BE2C (cell line): ENCODE measurements at regions not wholly inside any gene's neighbourhood (a gene's known extent, or its start where the extent isn't known, plus 50 kb on each side); places are given as distances from the start of the nearest gene placed in this dataset.
"Not testable (repeated sequence)": the region's sequence is repeated elsewhere in the genome, so short reads cannot be mapped to it uniquely, and the experiment has no call there.

ENCODE experiments used
- DNase-seq: peaks from one replicate; pipeline ENCODE4 v3.0.0-alpha.2; 2020
- H3K27me3 ChIP-seq: fragments of 250-450 bp; sonication (Bioruptor Pico); 2 replicates; pipeline ENCODE4 v1.5.1; 2020; ENCODE audit warnings: mild to moderate bottlenecking
- H3K36me3 ChIP-seq: fragments of 250-450 bp; sonication (Bioruptor Pico); 2 replicates; pipeline ENCODE4 v1.5.1; 2020; ENCODE audit warnings: mild to moderate bottlenecking
- H3K4me1 ChIP-seq: fragments of 250-450 bp; sonication (Bioruptor Pico); 2 replicates; pipeline ENCODE4 v1.5.1; 2020
- H3K4me3 ChIP-seq: 2 replicates; pipeline ENCODE4 v1.5.1; 2011; ENCODE audit warnings: low read depth, low read length
- H3K9me3 ChIP-seq: fragments of 250-450 bp; sonication (Bioruptor Pico); 2 replicates; pipeline ENCODE4 v1.5.1; 2020
- TF ChIP-seq, protein P1 (sequence below): IDR thresholded peaks from 2 replicates; pipeline ENCODE4 v1.5.1; 2012; ENCODE audit warnings: mild to moderate bottlenecking, low read depth, low read length

DNA sequence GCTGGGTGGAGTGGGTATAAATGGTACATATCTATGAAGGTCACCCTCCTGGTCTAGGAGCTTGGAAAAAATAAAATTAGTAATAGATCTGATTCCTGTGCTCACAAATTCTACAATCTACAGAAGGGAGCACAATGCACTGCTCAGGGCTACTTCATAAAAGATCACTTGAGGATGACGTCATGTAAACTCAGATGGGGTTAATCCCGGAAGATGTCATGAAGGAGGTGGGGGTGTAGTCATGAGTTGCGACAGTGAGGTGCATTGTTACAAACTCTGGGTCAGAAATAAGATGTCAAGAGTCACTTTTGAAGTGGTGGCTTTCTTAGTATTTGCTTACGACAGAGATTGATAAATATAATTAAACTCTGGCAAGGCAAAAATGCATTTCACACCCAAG, 68.2 kb downstream of the LHX9 start:
- TF ChIP-seq, protein P1, sequence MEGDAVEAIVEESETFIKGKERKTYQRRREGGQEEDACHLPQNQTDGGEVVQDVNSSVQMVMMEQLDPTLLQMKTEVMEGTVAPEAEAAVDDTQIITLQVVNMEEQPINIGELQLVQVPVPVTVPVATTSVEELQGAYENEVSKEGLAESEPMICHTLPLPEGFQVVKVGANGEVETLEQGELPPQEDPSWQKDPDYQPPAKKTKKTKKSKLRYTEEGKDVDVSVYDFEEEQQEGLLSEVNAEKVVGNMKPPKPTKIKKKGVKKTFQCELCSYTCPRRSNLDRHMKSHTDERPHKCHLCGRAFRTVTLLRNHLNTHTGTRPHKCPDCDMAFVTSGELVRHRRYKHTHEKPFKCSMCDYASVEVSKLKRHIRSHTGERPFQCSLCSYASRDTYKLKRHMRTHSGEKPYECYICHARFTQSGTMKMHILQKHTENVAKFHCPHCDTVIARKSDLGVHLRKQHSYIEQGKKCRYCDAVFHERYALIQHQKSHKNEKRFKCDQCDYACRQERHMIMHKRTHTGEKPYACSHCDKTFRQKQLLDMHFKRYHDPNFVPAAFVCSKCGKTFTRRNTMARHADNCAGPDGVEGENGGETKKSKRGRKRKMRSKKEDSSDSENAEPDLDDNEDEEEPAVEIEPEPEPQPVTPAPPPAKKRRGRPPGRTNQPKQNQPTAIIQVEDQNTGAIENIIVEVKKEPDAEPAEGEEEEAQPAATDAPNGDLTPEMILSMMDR, result no peak
- no peak for DNase-seq
- no peaks in the 10 kb centered on the region for H3K36me3 ChIP-seq
- no peaks in the 10 kb centered on the region for H3K9me3 ChIP-seq
- H3K27me3 ChIP-seq, result no peaks in the 10 kb centered on the region
- H3K4me3 ChIP-seq, result no peak overlapping the region
- H3K4me1 ChIP-seq, result no peaks in the 10 kb centered on the region

DNA sequence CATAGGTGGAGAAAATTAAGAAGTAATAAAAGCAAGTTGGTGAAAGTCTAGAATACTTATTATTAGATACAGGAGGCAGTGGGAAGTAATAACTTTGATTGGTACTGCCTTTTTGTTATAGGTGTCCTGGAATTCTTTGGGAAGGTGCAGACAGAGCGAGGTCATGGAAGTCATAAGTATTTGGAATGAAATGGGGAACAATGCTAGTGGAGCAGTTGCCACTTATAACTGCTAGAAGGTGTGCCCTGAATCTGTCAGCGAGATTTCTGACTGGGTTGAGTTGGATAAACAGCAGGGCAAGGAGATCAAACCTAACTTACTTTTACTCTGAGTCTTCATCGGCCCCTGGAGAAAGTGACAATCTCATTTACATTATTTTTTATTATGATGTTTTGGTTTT, 69.6 kb downstream of the LHX9 start:
- Histone ChIP-seq H3K9me3 (no peaks in the 10 kb centered on the region), H3K36me3 (no peaks in the 10 kb centered on the region), H3K4me1 (peaks cover under 1% of the 10 kb centered on the region; the same call in 1 of the 2 replicates), H3K27me3 (no peaks in the 10 kb centered on the region), H3K4me3 (no peak overlapping the region)
- DNase-seq, result no peak
- TF ChIP-seq, protein P1, result no peak

DNA sequence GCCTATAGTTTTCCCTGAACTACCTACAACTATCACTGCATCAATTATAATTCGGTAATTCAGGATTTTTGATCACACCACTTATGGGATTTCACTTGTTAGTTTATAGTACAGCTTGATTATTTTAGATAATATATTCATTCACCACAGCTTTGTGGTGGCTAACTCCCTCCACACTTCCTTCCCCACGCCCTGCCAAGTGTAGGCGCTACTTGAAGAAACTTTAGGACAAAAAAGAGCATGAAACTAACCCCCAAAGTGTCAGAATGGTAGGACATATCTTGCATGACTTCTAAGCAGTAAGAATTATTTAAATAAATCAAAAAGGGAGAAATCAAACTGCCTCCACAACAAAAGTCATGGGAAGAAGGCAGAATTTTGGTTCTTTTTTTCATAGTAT, 70.1 kb downstream of the LHX9 start:
- H3K36me3 ChIP-seq, result no peaks in the 10 kb centered on the region
- H3K27me3 ChIP-seq, result no peaks in the 10 kb centered on the region
- no peaks in the 10 kb centered on the region for H3K9me3 ChIP-seq
- no peak for DNase-seq
- H3K4me3 ChIP-seq, result no peak overlapping the region
- peaks cover 3% of the 10 kb centered on the region; the same call in 1 of the 2 replicates for H3K4me1 ChIP-seq
- TF ChIP-seq, protein P1, result no peak

DNA sequence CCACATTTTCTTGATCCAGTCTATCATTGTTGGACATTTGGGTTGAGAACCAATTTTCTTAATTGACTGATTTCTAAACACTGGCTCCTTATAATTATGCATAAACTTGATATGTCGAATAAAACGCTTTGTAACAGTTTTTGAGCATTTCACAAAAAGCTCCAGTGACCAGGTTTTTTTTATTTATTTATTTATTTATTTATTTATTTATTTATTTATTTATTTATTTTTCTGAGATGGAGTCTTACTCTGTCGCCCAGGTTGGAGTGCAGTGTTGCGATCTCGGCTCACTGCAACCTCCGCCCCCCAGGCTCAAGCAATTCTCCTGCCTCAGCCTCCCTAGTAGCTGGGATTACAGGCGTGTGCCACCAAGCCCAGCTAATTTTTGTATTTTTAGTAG, 71.4 kb downstream of the LHX9 start:
- not testable (repeated sequence) for H3K4me1 ChIP-seq, DNase-seq, H3K36me3 ChIP-seq, H3K9me3 ChIP-seq, H3K4me3 ChIP-seq, H3K27me3 ChIP-seq

DNA sequence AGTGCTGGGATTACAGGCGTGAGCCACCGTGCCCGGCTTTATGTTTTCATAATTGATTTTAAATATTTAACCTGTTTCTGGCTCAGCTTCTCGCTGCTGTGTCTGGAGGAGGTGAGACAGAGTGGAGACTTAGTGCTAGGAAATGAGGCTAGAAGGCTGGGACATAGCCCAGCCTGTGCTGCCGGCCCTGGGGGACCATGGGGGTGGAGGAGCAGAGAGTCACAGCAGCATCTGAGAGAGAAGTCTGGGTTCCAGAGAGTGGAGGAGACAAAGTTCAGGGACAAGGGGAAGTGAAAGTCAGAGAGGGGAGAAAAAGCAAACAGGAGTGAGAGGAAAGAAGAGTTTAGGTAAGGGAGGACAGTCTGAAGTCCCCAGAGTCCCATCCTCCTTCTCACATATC, 71.9 kb downstream of the LHX9 start:
- TF ChIP-seq, protein P1, result no peak
- no peak for DNase-seq
- H3K27me3 ChIP-seq, result no peaks in the 10 kb centered on the region
- H3K36me3 ChIP-seq, result no peaks in the 10 kb centered on the region
- H3K4me3 ChIP-seq, result no peak overlapping the region
- H3K4me1 ChIP-seq, result peaks cover 3% of the 10 kb centered on the region; the same call in 1 of the 2 replicates
- no peaks in the 10 kb centered on the region for H3K9me3 ChIP-seq

DNA sequence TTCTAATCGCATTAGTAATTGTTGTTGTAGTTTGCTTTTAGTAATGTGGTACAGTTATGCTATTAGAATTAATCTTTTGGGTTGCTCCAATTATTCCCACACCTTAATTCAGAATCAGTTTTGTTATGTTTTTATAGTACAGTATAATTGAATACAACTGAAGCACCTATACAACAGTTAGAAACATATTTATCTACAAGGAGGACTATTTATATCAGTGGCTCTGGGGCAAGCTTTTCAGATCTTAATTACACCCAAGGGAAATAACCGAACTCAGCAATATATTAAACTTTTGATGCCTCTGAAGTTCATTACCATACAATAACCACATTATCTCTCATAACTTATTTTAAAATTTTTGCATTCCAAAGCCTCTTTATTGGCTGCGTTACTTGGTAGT, 74.4 kb downstream of the LHX9 start:
- no peak for DNase-seq
- Histone ChIP-seq H3K4me3 (no peak overlapping the region), H3K27me3 (no peaks in the 10 kb centered on the region), H3K4me1 (peaks cover 3% of the 10 kb centered on the region; the same call in 1 of the 2 replicates), H3K9me3 (no peaks in the 10 kb centered on the region), H3K36me3 (no peaks in the 10 kb centered on the region)
- TF ChIP-seq, protein P1, result no peak

DNA sequence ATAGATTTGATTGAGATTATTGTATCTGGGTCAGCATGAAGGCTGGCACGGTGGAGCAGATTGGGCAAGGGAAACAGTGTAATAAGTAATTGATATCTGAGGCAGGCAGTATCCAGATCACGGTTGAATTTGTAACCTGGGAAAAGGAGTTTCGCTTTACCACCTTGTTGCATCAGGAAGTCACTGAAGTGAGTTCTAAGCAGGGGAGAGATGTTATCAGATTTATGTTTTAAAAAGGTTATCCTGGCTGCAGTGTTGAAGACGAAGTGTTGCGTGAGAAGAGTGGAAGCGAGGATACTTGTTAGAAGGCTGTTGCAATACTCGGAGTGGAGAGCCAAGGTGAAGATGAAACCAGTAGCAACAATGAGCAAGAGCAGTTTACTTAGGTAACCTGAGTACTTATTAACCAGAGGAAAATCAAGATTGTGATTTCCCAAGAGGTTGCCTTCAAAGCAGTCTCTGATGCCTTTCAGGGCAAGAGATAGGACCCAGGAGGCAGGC, 77.8 kb downstream of the LHX9 start:
- Histone ChIP-seq H3K4me3 (no peak overlapping the region), H3K27me3 (no peaks in the 10 kb centered on the region), H3K9me3 (no peaks in the 10 kb centered on the region), H3K36me3 (no peaks in the 10 kb centered on the region), H3K4me1 (peaks cover 3% of the 10 kb centered on the region; the same call in 1 of the 2 replicates)
- no peak for DNase-seq
- TF ChIP-seq, protein P1, result no peak
